Adrenal gland (tissue), 9 donors: ENCODE measurements at regions not wholly inside any gene's neighbourhood (a gene's known extent, or its start where the extent isn't known, plus 50 kb on each side); places are given as distances from the start of the nearest gene placed in this dataset.

Source experiments
- DNase-seq, 7 donors: peaks; one replicate each; pipeline ENCODE4 v3.0.0-alpha.2; 2019 to 2020
- H3K27ac ChIP-seq, 5 donors: fragments of 200-600 bp; sonication (generic) in 4 of 5; 1 replicate in 3 of 5; 2 replicates in 2 of 5; pipeline versions ENCODE4 v1.5.1 to v1.8.0; 2016 to 2020; ENCODE audit warnings: mild to moderate bottlenecking in 1 of 5
- H3K27me3 ChIP-seq: fragments of 200-600 bp; 2 replicates; pipeline ENCODE4 v1.8.0; 2021
- H3K36me3 ChIP-seq, 2 donors: fragments of 200-600 bp; replicated peaks in 1 of 2; 1 replicate in 1 of 2; 2 replicates in 1 of 2; pipeline versions ENCODE4 v1.5.1 to v1.8.0; 2018 to 2022
- H3K4me1 ChIP-seq, 2 donors: fragments of 200-600 bp; replicated peaks in 1 of 2; 1 replicate in 1 of 2; 2 replicates in 1 of 2; pipeline versions ENCODE4 v1.5.1 to v1.8.0; 2018 to 2021
- H3K4me3 ChIP-seq, 4 donors: fragments of 200-600 bp; sonication (generic) in 3 of 4; one replicate each; pipeline ENCODE4 v1.5.1; 2016 to 2018
- H3K9me3 ChIP-seq, 3 donors: fragments of 200-600 bp; sonication (generic) in 1 of 3; replicated peaks in 1 of 3; 1 replicate in 2 of 3; 2 replicates in 1 of 3; pipeline versions ENCODE4 v1.5.1 to v1.8.0; 2016 to 2021
- POLR2A ChIP-seq, 2 donors: fragments of 450-650 bp; IDR thresholded peaks; one replicate each; pipeline ENCODE4 v1.6.1; 2017; ENCODE audit warnings: antibody characterized with exemption in 2 of 2, mild to moderate bottlenecking in 2 of 2, moderate library complexity in 1 of 2
- WGBS, 4 donors: extraction: QIAGEN DNeasy Blood & Tissue Kit in 2 of 4; methylation state at CpG; one replicate each; pipeline versions ENCODE4 v1.1.5 to v1.1.7; 2013 to 2017; 5-methylcytosine and 5-hydroxymethylcytosine counted together
- intact Hi-C, 2 donors: fragments of 100-400 bp; cut with DNase I; formaldehyde crosslinking; loops; one replicate each; pipeline versions ENCODE4 v1.14.1 to v1.15.0; 2022 to 2023
- TF ChIP-seq, protein P1 (sequence below), 6 experiments: fragments of 450-650 bp in 4 of 6; fragments of 200-600 bp in 2 of 6; sonication (generic) in 1 of 6; IDR thresholded peaks; 1 replicate in 5 of 6; 2 replicates in 1 of 6; pipeline versions ENCODE4 v1.5.1 to v1.8.0; 2016 to 2021; ENCODE audit warnings: antibody characterized with exemption in 6 of 6, mild to moderate bottlenecking in 2 of 6, moderate library complexity in 1 of 6
- donor health status: healthy with polysubstance abuse.
- donor health status: Bipolar disorder and iron deficiency.
- donor health status: DM: yes; HTN: yes; CAD: no.
- donor health status: DM: no; HTN: no; CAD: no.
- donor health status: DM: no; HTN: no; CAD: no.

DNA sequence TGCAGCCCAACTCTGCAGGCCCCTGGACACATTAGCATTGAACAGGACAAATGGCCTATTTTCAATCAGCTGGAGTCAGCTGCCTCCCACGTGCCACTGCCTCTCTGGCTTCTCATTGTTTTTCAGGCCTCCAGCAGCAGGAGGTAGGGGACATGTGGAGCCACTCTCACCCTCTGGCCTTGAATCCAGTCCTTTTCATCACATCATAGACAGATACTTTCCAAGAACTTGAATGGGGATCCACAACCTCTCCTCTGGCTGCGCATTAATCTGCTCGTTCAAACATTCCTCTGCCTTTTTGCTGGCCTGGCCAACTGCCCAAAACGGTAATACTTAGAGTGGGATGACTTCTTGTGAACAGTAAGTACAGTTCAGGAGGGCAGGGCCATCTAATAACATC is 592.3 kb downstream of the PKHD1 start:
- H3K9me3 ChIP-seq, result no peaks in the 10 kb centered on the region
- 10 to 46% (median 41%) methylated on average over 2 to 4 of the region's 4 CpGs for WGBS, 4 donors
- no peaks in the 10 kb centered on the region for H3K36me3 ChIP-seq
- intact Hi-C loops, result no loop called here
- DNase-seq, result peak in 1 of 7 donors; percentile 59
- TF ChIP-seq, protein P1, sequence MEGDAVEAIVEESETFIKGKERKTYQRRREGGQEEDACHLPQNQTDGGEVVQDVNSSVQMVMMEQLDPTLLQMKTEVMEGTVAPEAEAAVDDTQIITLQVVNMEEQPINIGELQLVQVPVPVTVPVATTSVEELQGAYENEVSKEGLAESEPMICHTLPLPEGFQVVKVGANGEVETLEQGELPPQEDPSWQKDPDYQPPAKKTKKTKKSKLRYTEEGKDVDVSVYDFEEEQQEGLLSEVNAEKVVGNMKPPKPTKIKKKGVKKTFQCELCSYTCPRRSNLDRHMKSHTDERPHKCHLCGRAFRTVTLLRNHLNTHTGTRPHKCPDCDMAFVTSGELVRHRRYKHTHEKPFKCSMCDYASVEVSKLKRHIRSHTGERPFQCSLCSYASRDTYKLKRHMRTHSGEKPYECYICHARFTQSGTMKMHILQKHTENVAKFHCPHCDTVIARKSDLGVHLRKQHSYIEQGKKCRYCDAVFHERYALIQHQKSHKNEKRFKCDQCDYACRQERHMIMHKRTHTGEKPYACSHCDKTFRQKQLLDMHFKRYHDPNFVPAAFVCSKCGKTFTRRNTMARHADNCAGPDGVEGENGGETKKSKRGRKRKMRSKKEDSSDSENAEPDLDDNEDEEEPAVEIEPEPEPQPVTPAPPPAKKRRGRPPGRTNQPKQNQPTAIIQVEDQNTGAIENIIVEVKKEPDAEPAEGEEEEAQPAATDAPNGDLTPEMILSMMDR (IDR thresholded peaks at IDR 0.05), result no peak
- no peak for TF ChIP-seq POLR2A (IDR thresholded peaks at IDR 0.05)
- no peaks in the 10 kb centered on the region for H3K27me3 ChIP-seq
- no peaks in the 10 kb centered on the region for H3K4me1 ChIP-seq
- no peak overlapping the region for H3K27ac ChIP-seq
- H3K4me3 ChIP-seq, result no peak overlapping the region

- intact Hi-C loops, result no loop called here
- Histone ChIP-seq H3K27me3 (no peaks in the 10 kb centered on the region), H3K9me3 (no peaks in the 10 kb centered on the region), H3K36me3 (no peaks in the 10 kb centered on the region), H3K4me3 (no peak overlapping the region), H3K4me1 (no peaks in the 10 kb centered on the region), H3K27ac (no peak overlapping the region)
- 64 to 72% (median 67%) methylated on average over 3 of the region's 3 CpGs for WGBS, 4 donors
- no peak for DNase-seq
- TF ChIP-seq, protein P1 (IDR thresholded peaks at IDR 0.05), result no peak
- no peak for TF ChIP-seq POLR2A (IDR thresholded peaks at IDR 0.05)
Measured at GRCh38 chr6:51495610-51496396, 591.6 kb downstream of the PKHD1 start.

DNA sequence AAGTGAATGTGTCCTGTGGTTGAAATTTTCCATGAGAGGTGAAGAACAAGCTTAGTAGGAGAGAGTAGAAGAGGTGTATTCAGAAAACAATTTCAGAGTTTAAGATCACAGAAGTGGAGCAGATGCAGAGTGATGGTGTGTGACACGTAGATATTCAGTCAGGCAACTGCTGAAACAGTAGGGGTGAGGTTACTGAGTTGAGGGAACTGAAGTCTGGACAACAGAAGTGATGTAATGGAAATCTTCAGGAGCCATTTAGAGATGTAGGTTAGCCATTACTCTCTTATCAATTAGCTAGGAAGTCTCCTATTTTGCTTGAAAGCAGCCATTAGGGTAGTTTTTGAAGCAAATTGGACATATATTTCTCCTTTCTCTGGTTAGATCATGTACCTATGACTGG is 584.4 kb downstream of the PKHD1 start:
- H3K27me3 ChIP-seq, result no peaks in the 10 kb centered on the region
- H3K36me3 ChIP-seq, result no peaks in the 10 kb centered on the region
- H3K9me3 ChIP-seq, result no peaks in the 10 kb centered on the region
- no peak for DNase-seq
- TF ChIP-seq POLR2A (IDR thresholded peaks at IDR 0.05), result no peak
- TF ChIP-seq, protein P1 (IDR thresholded peaks at IDR 0.05), result no peak
- H3K4me1 ChIP-seq, result no peaks in the 10 kb centered on the region
- no peak overlapping the region for H3K4me3 ChIP-seq
- intact Hi-C loops, result no loop called here
- 42 to 79% (median 47%) methylated on average over 1 of the region's 1 CpG for WGBS, 4 donors
- no peak overlapping the region for H3K27ac ChIP-seq

- Histone ChIP-seq H3K36me3 (no peaks in the 10 kb centered on the region), H3K27ac (no peak overlapping the region), H3K4me1 (no peaks in the 10 kb centered on the region), H3K27me3 (no peaks in the 10 kb centered on the region), H3K4me3 (no peak overlapping the region), H3K9me3 (no peaks in the 10 kb centered on the region)
- no peak for TF ChIP-seq POLR2A (IDR thresholded peaks at IDR 0.05)
- TF ChIP-seq, protein P1 (IDR thresholded peaks at IDR 0.05), result no peak
- intact Hi-C loops, result no loop called here
- DNase-seq, result no peak
Measured at GRCh38 chr6:51505434-51505833, 582.0 kb downstream of the PKHD1 start.
